GM18517 (cell line): ENCODE measurements at regions not wholly inside any gene's neighbourhood (a gene's known extent, or its start where the extent isn't known, plus 50 kb on each side); places are given as distances from the start of the nearest gene placed in this dataset.
A peak's percentile ranks its signal among the peaks of the same experiment; 100 is the strongest.

Source experiments
- ATAC-seq: cut with Tn5 transposase; IDR thresholded peaks from one replicate; pipeline ENCODE4 v1.9.1; 2021; ENCODE audit warnings: mild to moderate bottlenecking, moderate library complexity; ENCODE audit not compliant: unreplicated experiment

- ATAC-seq: no peak
Measured at GRCh38 chrX:109927663-109928273, 75.1 kb upstream of the TMEM164 start.

DNA sequence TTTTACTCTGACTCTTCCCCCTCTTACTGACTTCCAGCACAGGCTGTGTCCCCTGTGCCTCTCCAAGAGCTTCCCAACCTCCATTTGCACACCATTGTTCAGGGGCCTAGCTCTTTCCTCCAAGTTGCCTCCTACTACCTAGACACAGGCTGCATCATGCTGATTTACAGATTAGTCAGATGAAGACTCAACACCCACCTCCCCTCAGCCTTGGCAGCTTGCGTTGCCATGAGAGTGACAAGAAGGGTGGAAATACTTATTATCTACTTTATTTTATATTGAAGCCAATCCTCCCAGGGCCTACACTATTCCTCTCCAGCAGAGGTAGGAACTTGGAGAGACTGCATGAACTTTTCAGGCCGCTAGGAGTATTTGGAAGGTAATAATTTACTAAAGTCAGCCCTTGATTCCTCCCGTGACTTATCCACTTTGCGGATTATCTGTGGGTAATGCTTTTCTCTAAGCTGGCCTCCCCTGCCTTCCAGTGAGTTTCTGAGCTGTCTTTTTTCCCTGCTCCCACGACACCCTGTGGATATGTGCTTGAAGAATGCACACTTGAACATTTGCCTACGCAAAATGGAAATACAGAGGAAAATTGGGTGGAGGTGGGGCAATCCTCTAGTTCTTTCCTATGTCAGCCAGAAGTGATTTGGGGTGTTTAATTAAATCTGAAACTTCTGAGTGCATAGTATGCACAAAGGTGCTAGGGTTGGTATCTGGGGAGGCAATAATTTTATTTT is 74.1 kb upstream of the TMEM164 start:
- ATAC-seq: no peak

- ATAC-seq: no peak
Measured at GRCh38 chrX:109931677-109932076, 71.2 kb upstream of the TMEM164 start.

DNA sequence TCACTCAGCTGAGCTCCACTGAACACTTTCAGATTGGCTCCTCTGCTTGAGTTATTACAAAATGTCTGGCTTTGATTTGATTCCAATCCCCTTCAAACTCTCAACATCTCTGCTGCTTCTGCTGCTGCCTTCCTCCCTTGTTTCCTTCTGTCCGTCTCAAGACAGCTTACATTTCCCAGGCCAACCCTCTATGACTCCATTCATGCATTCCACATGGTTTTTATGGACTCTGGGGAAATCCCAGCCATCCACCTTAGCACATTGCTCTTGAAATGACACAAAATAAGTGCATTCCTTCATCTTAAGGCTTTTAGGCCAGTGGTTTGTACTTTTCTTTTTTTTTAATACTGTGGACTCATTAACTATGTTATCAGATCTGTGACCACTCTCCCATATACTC is 68.5 kb upstream of the TMEM164 start:
- no peak for ATAC-seq

GRCh38 chrX:109934935-109935334 is 68.0 kb upstream of the TMEM164 start:
- no peak for ATAC-seq

DNA sequence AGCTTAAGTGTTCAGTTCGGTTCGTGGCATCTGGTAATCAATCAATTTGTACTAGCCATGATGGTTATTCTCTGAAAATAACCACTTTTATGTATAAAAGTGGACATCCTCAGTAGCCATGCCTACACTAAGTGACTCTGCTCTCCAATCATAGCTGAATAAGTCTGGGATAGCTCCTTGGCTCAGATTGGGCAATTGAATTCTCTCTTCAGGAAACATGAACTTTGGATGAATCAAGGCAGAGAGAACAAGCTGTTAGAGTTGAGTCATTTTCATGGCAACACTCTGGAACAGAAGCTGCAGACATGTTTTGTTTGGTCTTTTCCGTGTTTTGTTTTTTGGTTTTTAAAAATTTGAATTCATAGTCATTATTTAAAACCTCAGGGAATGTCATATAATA is 66.8 kb upstream of the TMEM164 start:
- ATAC-seq: no peak

DNA sequence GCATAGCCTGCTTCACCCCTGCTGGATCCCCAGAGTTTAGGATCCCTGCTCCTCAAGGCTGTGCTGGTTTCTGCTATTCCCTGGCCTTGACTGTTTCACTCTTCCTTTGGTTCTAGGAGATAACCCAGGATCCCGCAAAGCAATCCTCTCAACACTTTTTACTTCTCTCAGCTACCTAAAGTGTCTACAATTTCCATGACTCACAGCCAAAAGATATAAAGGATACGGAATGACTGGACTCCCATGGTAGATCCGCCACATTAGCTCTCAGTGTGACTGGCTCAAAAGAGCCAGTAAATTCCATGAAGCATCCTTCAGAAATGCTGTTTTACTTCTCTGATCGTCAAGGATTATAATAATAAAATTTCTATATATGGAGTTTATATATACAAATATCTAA is 66.3 kb upstream of the TMEM164 start:
- no peak for ATAC-seq

- ATAC-seq: no peak
Measured at GRCh38 chrX:109939498-109939897, 63.4 kb upstream of the TMEM164 start.

- ATAC-seq: no peak
Measured at GRCh38 chrX:109940411-109940810, 62.5 kb upstream of the TMEM164 start.

GRCh38 chrX:109943092-109943739 is 59.7 kb upstream of the TMEM164 start:
- ATAC-seq: no peak

GRCh38 chrX:109943740-109944092 is 59.2 kb upstream of the TMEM164 start:
- ATAC-seq: no peak

- no peak for ATAC-seq
Measured at GRCh38 chrX:109952050-109952449, 50.9 kb upstream of the TMEM164 start.

GRCh38 chrX:109952985-109953905 is 49.7 kb upstream of the TMEM164 start:
- ATAC-seq: peak; percentile 81
